Heart left ventricle (tissue), 16 donors: ENCODE measurements at regions not wholly inside any gene's neighbourhood (a gene's known extent, or its start where the extent isn't known, plus 50 kb on each side); places are given as distances from the start of the nearest gene placed in this dataset.

ENCODE experiments used
- ATAC-seq, 4 donors: fragments of 200-7000 bp; cut with Tn5 transposase; one replicate each; pipeline ENCODE4 v1.9.1; 2020 to 2022; ENCODE audit warnings: moderate library complexity in 4 of 4, mild to moderate bottlenecking in 3 of 4, moderate number of reproducible peaks in 1 of 4
- DNase-seq, 5 donors: peaks; one replicate each; pipeline ENCODE4 v3.0.0-alpha.2; 2020
- H3K27ac ChIP-seq, 12 donors: fragments of 200-600 bp; sonication (generic) in 4 of 12; one replicate each; pipeline versions ENCODE4 v1.5.0 to v1.8.0; 2016 to 2022; ENCODE audit warnings: mild to moderate bottlenecking in 2 of 12
- H3K27me3 ChIP-seq, 9 donors: fragments of 200-600 bp; sonication (generic) in 2 of 9; one replicate each; pipeline versions ENCODE4 v1.5.1 to v1.8.0; 2016 to 2022; ENCODE audit warnings: mild to moderate bottlenecking in 3 of 9
- H3K36me3 ChIP-seq, 9 donors: fragments of 200-600 bp; sonication (generic) in 2 of 9; one replicate each; pipeline versions ENCODE4 v1.5.0 to v1.8.0; 2018 to 2022; ENCODE audit warnings: mild to moderate bottlenecking in 2 of 9
- H3K4me1 ChIP-seq, 12 donors: fragments of 200-600 bp; sonication (generic) in 4 of 12; one replicate each; pipeline versions ENCODE4 v1.5.0 to v1.8.0; 2016 to 2022; ENCODE audit warnings: mild to moderate bottlenecking in 3 of 12
- H3K4me3 ChIP-seq, 12 donors: fragments of 200-600 bp; sonication (generic) in 4 of 12; one replicate each; pipeline versions ENCODE4 v1.5.0 to v1.8.0; 2017 to 2022; ENCODE audit warnings: mild to moderate bottlenecking in 9 of 12, moderate library complexity in 4 of 12
- H3K9me3 ChIP-seq, 12 donors: fragments of 200-600 bp; sonication (generic) in 4 of 12; one replicate each; pipeline versions ENCODE4 v1.5.0 to v1.8.0; 2016 to 2022; ENCODE audit warnings: mild to moderate bottlenecking in 1 of 12
- POLR2A ChIP-seq, 2 donors: fragments of 450-650 bp; IDR thresholded peaks; one replicate each; pipeline ENCODE4 v1.6.1; 2017; ENCODE audit warnings: antibody characterized with exemption in 2 of 2, mild to moderate bottlenecking in 2 of 2, moderate library complexity in 2 of 2
- WGBS, 4 donors: extraction: QIAGEN DNeasy Blood & Tissue Kit in 2 of 4; methylation state at CpG; one replicate each; pipeline versions ENCODE4 v1.1.5 to v1.1.7; 2013 to 2018; 5-methylcytosine and 5-hydroxymethylcytosine counted together
- intact Hi-C, 10 donors: fragments of 100-400 bp; cut with DNase I; formaldehyde crosslinking; loops; one replicate each; pipeline versions ENCODE4 v1.11.1 to v1.14.2; 2022
- TF ChIP-seq, protein P1 (sequence below), 12 donors: fragments of 200-600 bp; sonication (generic) in 4 of 12; IDR thresholded peaks; one replicate each; pipeline versions ENCODE4 v1.5.0 to v1.8.0; 2018 to 2022; ENCODE audit warnings: antibody characterized with exemption in 12 of 12, mild to moderate bottlenecking in 5 of 12
- donor health status: ischemic (EF 13 %, LVEDD 7.1; RV severe dilation, severe dysfunction).
- donor health status: healthy with polysubstance abuse.
- donor health status: DM: no; HTN: yes; CAD: no.
- donor health status: DM: no; HTN: no; CAD: no.
- donor health status: ischemic (EF 25% LVEDD 6.9; RV normal size, moderate dysfunction).
- donor health status: ischemic (EF 25% LVEDD 5.7; RV mildly dilated, moderate dysfunction).
- donor health status: healthy.
- donor health status: DM: yes; HTN: yes; CAD: no.
- donor health status: ischemic (EF 35%, LVEDD 5.7; RV mildly dilated, moderate dysfunction).
- donor health status: nonischemic (EF 11% LVEDD 7.7; RV severe dilation, severe dysfunction).
- donor health status: DM: yes; HTN: yes; CAD: no.
- donor health status: PGD.
- donor health status: ischemic (EF 29% LVEDD 5.4; RV normal size, mild dysfunction).
- donor health status: nonischemic (EF 23%, LVEDD 6.1; RV moderate dilation, normal function).

DNA sequence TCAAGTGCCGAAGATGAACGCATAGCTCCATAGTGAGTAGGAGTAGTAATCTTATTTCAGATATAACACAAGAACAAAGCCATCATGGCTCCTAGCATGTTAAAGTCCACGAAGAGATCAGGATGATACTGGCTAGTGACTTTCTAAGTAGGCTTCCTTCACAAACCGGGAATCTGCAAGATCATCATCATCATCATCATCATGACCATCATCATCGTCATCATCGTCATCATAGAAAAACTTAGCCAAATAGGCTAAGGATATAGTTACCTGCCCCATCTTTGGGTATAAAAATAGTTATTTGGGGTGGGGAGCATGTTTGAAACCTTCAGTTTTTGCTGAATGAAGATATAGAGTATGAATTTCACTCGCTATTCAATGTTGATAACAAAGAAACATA, 57.9 kb downstream of the PYDC2 start:
- TF ChIP-seq POLR2A (IDR thresholded peaks at IDR 0.05), result no peak
- TF ChIP-seq, protein P1, sequence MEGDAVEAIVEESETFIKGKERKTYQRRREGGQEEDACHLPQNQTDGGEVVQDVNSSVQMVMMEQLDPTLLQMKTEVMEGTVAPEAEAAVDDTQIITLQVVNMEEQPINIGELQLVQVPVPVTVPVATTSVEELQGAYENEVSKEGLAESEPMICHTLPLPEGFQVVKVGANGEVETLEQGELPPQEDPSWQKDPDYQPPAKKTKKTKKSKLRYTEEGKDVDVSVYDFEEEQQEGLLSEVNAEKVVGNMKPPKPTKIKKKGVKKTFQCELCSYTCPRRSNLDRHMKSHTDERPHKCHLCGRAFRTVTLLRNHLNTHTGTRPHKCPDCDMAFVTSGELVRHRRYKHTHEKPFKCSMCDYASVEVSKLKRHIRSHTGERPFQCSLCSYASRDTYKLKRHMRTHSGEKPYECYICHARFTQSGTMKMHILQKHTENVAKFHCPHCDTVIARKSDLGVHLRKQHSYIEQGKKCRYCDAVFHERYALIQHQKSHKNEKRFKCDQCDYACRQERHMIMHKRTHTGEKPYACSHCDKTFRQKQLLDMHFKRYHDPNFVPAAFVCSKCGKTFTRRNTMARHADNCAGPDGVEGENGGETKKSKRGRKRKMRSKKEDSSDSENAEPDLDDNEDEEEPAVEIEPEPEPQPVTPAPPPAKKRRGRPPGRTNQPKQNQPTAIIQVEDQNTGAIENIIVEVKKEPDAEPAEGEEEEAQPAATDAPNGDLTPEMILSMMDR (IDR thresholded peaks at IDR 0.05), result no peak
- no peak for ATAC-seq
- Histone ChIP-seq H3K9me3 (no peaks in the 10 kb centered on the region), H3K36me3 (no peaks in the 10 kb centered on the region), H3K27me3 (no peaks in the 10 kb centered on the region), H3K4me1 (no peaks in the 10 kb centered on the region), H3K27ac (no peak overlapping the region), H3K4me3 (no peak overlapping the region)
- intact Hi-C loops, result no loop called here
- DNase-seq, result no peak
- 89 to 92% (median 91%) methylated on average over 7 of the region's 7 CpGs for WGBS, 4 donors

DNA sequence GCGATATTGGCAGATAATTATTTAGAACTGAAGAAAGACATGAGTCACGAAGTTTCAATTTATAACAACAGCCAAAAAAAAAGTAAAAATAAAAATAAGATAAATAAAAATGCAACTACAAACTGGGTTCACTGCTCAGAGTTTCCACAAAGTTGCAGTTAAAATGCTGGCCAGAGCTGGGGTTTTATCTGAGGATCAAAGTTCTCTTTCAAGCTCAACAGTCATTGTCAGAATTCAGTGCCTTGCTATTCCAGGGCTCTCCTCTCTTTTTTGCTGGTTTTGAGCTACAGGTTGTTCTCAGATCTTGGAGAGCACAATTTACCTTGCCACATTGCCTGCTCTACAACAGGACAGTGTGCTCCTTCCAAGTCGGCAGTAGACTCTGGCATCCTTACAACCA, 60.1 kb downstream of the PYDC2 start:
- Histone ChIP-seq H3K27me3 (no peaks in the 10 kb centered on the region), H3K36me3 (no peaks in the 10 kb centered on the region), H3K4me1 (no peaks in the 10 kb centered on the region), H3K9me3 (no peaks in the 10 kb centered on the region), H3K4me3 (no peak overlapping the region), H3K27ac (no peak overlapping the region)
- no peak for ATAC-seq
- TF ChIP-seq, protein P1 (IDR thresholded peaks at IDR 0.05), result no peak
- TF ChIP-seq POLR2A (IDR thresholded peaks at IDR 0.05), result no peak
- intact Hi-C loops, result no loop called here
- no peak for DNase-seq
- 82 to 90% (median 88%) methylated on average over 3 of the region's 3 CpGs for WGBS, 4 donors

DNA sequence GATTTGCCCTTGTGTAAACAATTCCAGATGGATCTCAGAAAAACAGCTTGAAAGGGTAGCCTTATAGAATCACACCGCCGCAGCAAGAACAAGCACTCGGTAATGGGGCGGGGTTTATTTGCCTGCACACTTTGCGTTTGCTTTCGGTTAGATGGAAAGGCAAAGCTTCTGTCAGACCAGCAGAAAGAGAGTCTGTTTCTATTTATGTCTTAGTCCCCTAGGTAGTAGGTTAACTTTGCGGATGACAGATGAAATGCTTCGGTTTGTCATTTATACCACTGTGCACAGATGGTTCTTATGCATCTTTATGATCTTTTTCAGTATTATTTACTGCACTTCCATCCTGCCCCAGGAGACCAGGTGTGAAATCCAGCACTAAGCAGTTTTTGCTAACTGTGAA, 62.2 kb downstream of the PYDC2 start:
- intact Hi-C loops, result no loop called here
- H3K4me3 ChIP-seq, result no peak overlapping the region
- WGBS, 4 donors, result 90 to 96% (median 95%) methylated on average over 8 of the region's 8 CpGs
- no peaks in the 10 kb centered on the region for H3K4me1 ChIP-seq
- H3K9me3 ChIP-seq, result no peaks in the 10 kb centered on the region
- ATAC-seq (no peak), DNase-seq (no peak)
- H3K27ac ChIP-seq, result no peak overlapping the region
- H3K36me3 ChIP-seq, result no peaks in the 10 kb centered on the region
- TF ChIP-seq, protein P1 (IDR thresholded peaks at IDR 0.05), result no peak
- TF ChIP-seq POLR2A (IDR thresholded peaks at IDR 0.05), result no peak
- H3K27me3 ChIP-seq, result no peaks in the 10 kb centered on the region

DNA sequence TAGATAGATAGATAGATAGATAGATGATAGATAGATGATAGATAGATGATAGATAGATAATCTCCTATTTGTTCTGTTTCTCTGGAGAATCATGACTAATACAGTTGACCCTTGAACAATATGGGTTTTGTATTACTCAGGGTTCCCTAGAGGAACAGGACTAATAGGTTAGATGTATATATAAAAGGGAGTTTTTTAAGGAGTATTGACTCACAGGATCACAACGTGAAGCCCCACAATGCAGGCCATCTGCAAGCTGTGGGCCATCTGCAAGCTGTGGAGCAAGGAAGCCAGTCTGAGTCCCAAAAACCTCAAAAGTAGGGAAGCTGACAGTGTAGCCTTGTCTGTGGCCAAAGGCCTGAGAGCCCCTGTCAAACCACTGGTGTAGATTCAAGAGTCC, 67.6 kb downstream of the PYDC2 start:
- DNase-seq (no peak), ATAC-seq (no peak)
- WGBS, 4 donors, result 67 to 88% (median 82%) methylated on average over 1 of the region's 1 CpG
- no peaks in the 10 kb centered on the region for H3K36me3 ChIP-seq
- H3K4me1 ChIP-seq, result no peaks in the 10 kb centered on the region
- H3K27ac ChIP-seq, result no peak overlapping the region
- no peaks in the 10 kb centered on the region for H3K9me3 ChIP-seq
- no peak for TF ChIP-seq POLR2A (IDR thresholded peaks at IDR 0.05)
- TF ChIP-seq, protein P1 (IDR thresholded peaks at IDR 0.05), result no peak
- H3K27me3 ChIP-seq, result no peaks in the 10 kb centered on the region
- intact Hi-C loops, result no loop called here
- no peak overlapping the region for H3K4me3 ChIP-seq
